K562 (cell line): ENCODE measurements at regions not wholly inside any gene's neighbourhood (a gene's known extent, or its start where the extent isn't known, plus 50 kb on each side); places are given as distances from the start of the nearest gene placed in this dataset.

Experiments
- ATAC-seq: fragments of 200-7000 bp; cut with Tn5 transposase; 3 replicates; pipeline ENCODE4 v1.9.1; 2020; ENCODE audit warnings: moderate library complexity
- BruUV-seq: library from RNA; stranded (reverse); fragments of 400-500 nt; replicated peaks from 2 replicates; lab custom pipeline; 2021; lab: Mats Ljungman, UMichigan
- CTCF ChIA-PET: fragments of 300-600 bp; formaldehyde crosslinking; extraction: SDS; loops from one replicate; lab custom pipeline; 2021; ENCODE audit warnings: low intra/inter-chr PET ratio; lab: Yijun Ruan, JAX
- POLR2A ChIA-PET: fragments of 300-600, 350-650 bp; sonication (Branson Sonifier 250); formaldehyde crosslinking; extraction: SDS; loops from one replicate; lab custom pipeline; 2021; ENCODE audit warnings: antibody characterized with exemption, inconsistent platforms; lab: Yijun Ruan, JAX
- DNase-seq, 4 experiments: peaks; one replicate each; pipeline versions ENCODE4 v3.0.0 to v3.0.0-alpha.2; 2011 to 2018; ENCODE audit warnings: low spot score in 3 of 4, mixed read lengths in 3 of 4; ENCODE audit errors: extremely low read depth in 1 of 4
- FAIRE-seq: peaks from 2 replicates; lab custom pipeline; 2011; peaks lifted over from hg19 to GRCh38; lab: Jason Lieb, UNC
- H2AFZ ChIP-seq: 2 replicates; pipeline ENCODE4 v1.6.0; 2011; ENCODE audit warnings: low read depth, low read length, control low read depth, inconsistent platforms
- H3K27ac ChIP-seq: fragments of 200-600 bp; 3 replicates; pipeline ENCODE4 v1.8.0; 2011; ENCODE audit warnings: low read depth, mild to moderate bottlenecking, control low read depth, inconsistent platforms, low read length, moderate library complexity, mixed read lengths; ENCODE audit errors: extremely low read depth
- H3K27me3 ChIP-seq, 2 experiments: fragments of 300-600 bp in 1 of 2; 2 replicates in 1 of 2; 3 replicates in 1 of 2; pipeline versions ENCODE4 v1.6.0 to v1.8.0; 2011; ENCODE audit warnings: inconsistent platforms in 2 of 2, low read length in 2 of 2, mild to moderate bottlenecking in 1 of 2, mixed read lengths in 1 of 2, moderate library complexity in 1 of 2; ENCODE audit not compliant: control insufficient read depth in 2 of 2, insufficient read depth in 2 of 2
- H3K36me3 ChIP-seq: fragments of 300-600 bp; 3 replicates; pipeline ENCODE4 v1.8.0; 2011; ENCODE audit warnings: mild to moderate bottlenecking, low read length, inconsistent platforms; ENCODE audit not compliant: control insufficient read depth, insufficient read depth
- H3K4me1 ChIP-seq, 2 experiments: fragments of 200-600 bp in 1 of 2; replicated peaks in 1 of 2; 2 replicates in 1 of 2; 3 replicates in 1 of 2; pipeline versions ENCODE4 v1.5.1 to v1.8.0; 2011; ENCODE audit warnings: inconsistent platforms in 2 of 2, low read length in 2 of 2, mild to moderate bottlenecking in 1 of 2, mixed read lengths in 1 of 2, moderate library complexity in 1 of 2; ENCODE audit not compliant: control insufficient read depth in 2 of 2, insufficient read depth in 2 of 2
- H3K4me2 ChIP-seq: 2 replicates; pipeline ENCODE4 v1.6.1; 2011; ENCODE audit warnings: low read length, control low read depth, inconsistent platforms, mixed read lengths; ENCODE audit not compliant: insufficient read depth
- H3K4me3 ChIP-seq: fragments of 200-600 bp; sonication (generic), shearing (Covaris generic); 2 replicates; pipeline ENCODE4 v1.5.1; 2016; ENCODE audit warnings: control low read depth, inconsistent platforms
- H3K79me2 ChIP-seq: fragments of 200-600 bp; 3 replicates; pipeline ENCODE4 v1.8.0; 2011; ENCODE audit warnings: low read length, inconsistent platforms; ENCODE audit not compliant: control insufficient read depth, insufficient read depth
- H3K9ac ChIP-seq, 2 experiments: 2 replicates each; pipeline versions ENCODE4 v1.6.0 to v1.6.1; 2011; ENCODE audit warnings: low read depth in 2 of 2, low read length in 2 of 2, control low read depth in 1 of 2, inconsistent platforms in 1 of 2, mild to moderate bottlenecking in 1 of 2, mixed read lengths in 1 of 2; ENCODE audit not compliant: insufficient read depth in 1 of 2
- H3K9me1 ChIP-seq: one replicate; pipeline ENCODE4 v1.6.0; 2011; ENCODE audit warnings: inconsistent platforms, mild to moderate bottlenecking, low read length, moderate library complexity; ENCODE audit not compliant: control insufficient read depth, insufficient read depth
- H3K9me3 ChIP-seq: replicated peaks from 2 replicates; pipeline ENCODE4 v1.5.1; 2011; ENCODE audit warnings: low read depth, low read length, inconsistent platforms; ENCODE audit not compliant: control insufficient read depth, insufficient read depth
- H4K20me1 ChIP-seq: replicated peaks from 2 replicates; pipeline ENCODE4 v1.6.1; 2011; ENCODE audit warnings: low read length, inconsistent platforms, mixed read lengths; ENCODE audit not compliant: control insufficient read depth, insufficient read depth
- C11orf30 ChIP-seq: fragments of 450-650 bp; IDR thresholded peaks from 2 replicates; pipeline ENCODE4 v1.6.1; 2016; ENCODE audit warnings: low read depth, mild to moderate bottlenecking
- CREBBP ChIP-seq: IDR thresholded peaks from one replicate; pipeline ENCODE4 v1.6.1; 2012; ENCODE audit warnings: low read depth, mild to moderate bottlenecking, control low read depth, inconsistent platforms, low read length
- CREM ChIP-seq: IDR thresholded peaks from 2 replicates; pipeline ENCODE4 v1.6.1; 2014; ENCODE audit warnings: antibody characterized with exemption, low read depth
- E2F1 ChIP-seq: sonication (generic); formaldehyde crosslinking; IDR thresholded peaks from 2 replicates; pipeline ENCODE4 v1.8.1; 2023; ENCODE audit warnings: mild to moderate bottlenecking, missing genetic modification reagents, moderate library complexity
- E2F5 ChIP-seq: sonication (generic); formaldehyde crosslinking; IDR thresholded peaks from 2 replicates; pipeline ENCODE4 v1.8.0; 2022; ENCODE audit warnings: mild to moderate bottlenecking, missing genetic modification reagents
- EHMT2 ChIP-seq: fragments of 450-650 bp; IDR thresholded peaks from 2 replicates; pipeline ENCODE4 v1.6.1; 2018; ENCODE audit warnings: antibody characterized with exemption
- ETS2 ChIP-seq: IDR thresholded peaks from 2 replicates; pipeline ENCODE4 v1.6.1; 2016; ENCODE audit warnings: borderline replicate concordance, missing genetic modification characterization, mild to moderate bottlenecking, moderate library complexity, missing compliant biosample characterization; ENCODE audit not compliant: poor library complexity, severe bottlenecking
- HDAC6 ChIP-seq: IDR thresholded peaks from 2 replicates; pipeline ENCODE4 v1.6.1; 2012; ENCODE audit warnings: low read depth, mild to moderate bottlenecking, control low read depth, inconsistent platforms, low read length, moderate library complexity
- KHSRP ChIP-seq: fragments of 450-650 bp; IDR thresholded peaks from 2 replicates; pipeline ENCODE4 v1.6.1; 2017
- MAFF ChIP-seq: IDR thresholded peaks from 2 replicates; pipeline ENCODE4 v1.6.1; 2012; ENCODE audit warnings: low read length, improper control_type of control experiment
- MAFG ChIP-seq: fragments of 450-650 bp; conservative IDR thresholded peaks from 2 replicates; pipeline ENCODE4 v1.6.1; 2016; ENCODE audit warnings: missing genetic modification characterization, missing compliant biosample characterization
- MAFK ChIP-seq: IDR thresholded peaks from 2 replicates; pipeline ENCODE4 v1.6.1; 2011; ENCODE audit warnings: low read length, improper control_type of control experiment
- MXD1 ChIP-seq: fragments of 250-450 bp; sonication (Bioruptor Pico); IDR thresholded peaks from 2 replicates; pipeline ENCODE4 v1.8.0; 2021; ENCODE audit warnings: borderline replicate concordance, mild to moderate bottlenecking, moderate library complexity; ENCODE audit not compliant: poor library complexity, severe bottlenecking
- PRPF4 ChIP-seq: fragments of 200-400 bp; formaldehyde crosslinking; IDR thresholded peaks from one replicate; pipeline ENCODE4 v1.6.1; 2017; ENCODE audit warnings: low read length, low read depth, mild to moderate bottlenecking; ENCODE audit not compliant: insufficient read depth, poor library complexity, severe bottlenecking
- PYGO2 ChIP-seq: fragments of 450-650 bp; IDR thresholded peaks from 2 replicates; pipeline ENCODE4 v1.6.1; 2016; ENCODE audit warnings: mild to moderate bottlenecking, missing genetic modification characterization, moderate library complexity, missing compliant biosample characterization
- RNF2 ChIP-seq: sonication (generic); IDR thresholded peaks from 2 replicates; pipeline ENCODE4 v1.6.1; 2016
- SIRT6 ChIP-seq: IDR thresholded peaks from one replicate; pipeline ENCODE4 v1.6.1; 2012; ENCODE audit warnings: low read depth, mild to moderate bottlenecking, control low read depth, inconsistent platforms, low read length, moderate library complexity
- ZBTB17 ChIP-seq: fragments of 450-650 bp; formaldehyde crosslinking; IDR thresholded peaks from 2 replicates; pipeline ENCODE4 v1.4.0; 2020; ENCODE audit warnings: mild to moderate bottlenecking
- ZNF3 ChIP-seq: fragments of 250-450 bp; sonication (Bioruptor Pico); IDR thresholded peaks from 2 replicates; pipeline ENCODE4 v1.5.0; 2021; ENCODE audit warnings: mild to moderate bottlenecking, moderate library complexity
- ZNF316 ChIP-seq: fragments of 450-650 bp; IDR thresholded peaks from 2 replicates; pipeline ENCODE4 v1.6.1; 2016
- WGBS: fragments of 100-300 bp; shearing (Covaris generic); methylation state at CpG from one replicate; pipeline ENCODE4 v1.1.6; 2016; ENCODE audit warnings: low coverage, mixed read lengths; ENCODE audit not compliant: insufficient coverage; ENCODE audit errors: missing lambda C conversion rate; 5-methylcytosine and 5-hydroxymethylcytosine counted together
- in situ Hi-C: fragments of 300-500 bp; cut with MboI; formaldehyde crosslinking; loops from 4 replicates; pipeline ENCODE4 v1.15.0; 2018; ENCODE audit warnings: inconsistent platforms, mixed read lengths
- intact Hi-C: fragments of 100-400 bp; cut with micrococcal nuclease; formaldehyde crosslinking; loops from 2 replicates; pipeline ENCODE4 v1.14.2; 2022

GRCh38 chr4:81906905-81907304, 435.2 kb upstream of the RASGEF1B start:
- intact Hi-C loops = no loop called here
- DNase-seq = no peak
- Histone ChIP-seq H3K79me2 (no peaks in the 10 kb centered on the region), H3K27ac (no peak overlapping the region), H3K4me1 (no peaks in the 10 kb centered on the region), H3K27me3 (no peaks in the 10 kb centered on the region; a peak in 1 of 5 replicates), H3K9ac (no peak overlapping the region), H2AFZ (no peak overlapping the region), H4K20me1 (no peaks in the 10 kb centered on the region; the same call in 1 of the 2 replicates), H3K4me3 (no peak overlapping the region), H3K9me1 (no peaks in the 10 kb centered on the region), H3K9me3 (no peaks in the 10 kb centered on the region), H3K4me2 (no peak overlapping the region), H3K36me3 (no peaks in the 10 kb centered on the region)
- FAIRE-seq = no peak
- in situ Hi-C loops = no loop called here
- WGBS = 0% methylated on average over 1 of the region's 1 CpG
- no peak for TF ChIP-seq PYGO2 (tag)
- TF ChIP-seq SIRT6 = no peak
- no peak for TF ChIP-seq PRPF4
- TF ChIP-seq MAFF = 0 out of 2 replicates have a peak, but pooled peaks have one; percentile 29
- peak; percentile 57 for TF ChIP-seq MAFG (tag)
- TF ChIP-seq E2F1 = no peak
- peak; percentile 80 for TF ChIP-seq ZNF316
- no peak for TF ChIP-seq ZNF3 (CRISPR knock-in tag)
- no peak for TF ChIP-seq HDAC6
- TF ChIP-seq KHSRP = no peak
- no peak for TF ChIP-seq CREM
- no peak for TF ChIP-seq MXD1 (CRISPR knock-in tag)
- TF ChIP-seq ZBTB17 (CRISPR knock-in tag) = no peak
- no peak for TF ChIP-seq E2F5 (CRISPR knock-in tag)
- peak; percentile 57; the same call in 1 of the 2 replicates for TF ChIP-seq C11orf30
- peak; percentile 32; the same call in 1 of the 2 replicates for TF ChIP-seq MAFK
- no peak for TF ChIP-seq EHMT2
- TF ChIP-seq RNF2 = no peak
- TF ChIP-seq ETS2 (tag) = no peak
- no peak for TF ChIP-seq CREBBP
- ATAC-seq = no peak
- no TSS peak for BruUV-seq
- POLR2A ChIA-PET = interaction anchor here (0.7 to 1.0 kb wide), 2 partner anchors 57 to 402 kb away, joined by 3 to 4 read pairs; no protein-coding TSS in a partner anchor
- CTCF ChIA-PET = no interaction called here
